SK-N-SH treated with all-trans-retinoic acid at 6 μM for 48 hours (cell line): ENCODE measurements at regions not wholly inside any gene's neighbourhood (a gene's known extent, or its start where the extent isn't known, plus 50 kb on each side); places are given as distances from the start of the nearest gene placed in this dataset.
"Not testable (repeated sequence)": the region's sequence is repeated elsewhere in the genome, so short reads cannot be mapped to it uniquely, and the experiment has no call there.

Experiments
- ATAC-seq: fragments of 200-7000 bp; cut with Tn5 transposase; 3 replicates; pipeline ENCODE4 v1.9.1; 2020; ENCODE audit warnings: mild to moderate bottlenecking, moderate library complexity
- ARNTL ChIP-seq: fragments of 450-650 bp; formaldehyde crosslinking; IDR thresholded peaks from 2 replicates; pipeline ENCODE4 v1.5.0; 2020; ENCODE audit warnings: low read depth, mild to moderate bottlenecking, moderate library complexity, borderline replicate concordance
- BACH2 ChIP-seq: fragments of 250-450 bp; sonication (Bioruptor Pico); IDR thresholded peaks from 2 replicates; pipeline ENCODE4 v1.9.0; 2021; ENCODE audit warnings: mild to moderate bottlenecking, borderline replicate concordance
- CREB5 ChIP-seq: fragments of 250-450 bp; sonication (Bioruptor Pico); IDR thresholded peaks from 2 replicates; pipeline ENCODE4 v1.5.1; 2020; ENCODE audit warnings: low read depth, mild to moderate bottlenecking, moderate library complexity
- CSRNP3 ChIP-seq: fragments of 250-450 bp; sonication (Bioruptor Pico); IDR thresholded peaks from 2 replicates; pipeline ENCODE4 v1.5.1; 2021; ENCODE audit warnings: mild to moderate bottlenecking, moderate library complexity
- ESRRG ChIP-seq: fragments of 250-450 bp; sonication (Bioruptor Pico); IDR thresholded peaks from 2 replicates; pipeline ENCODE4 v1.6.1; 2021; ENCODE audit warnings: mild to moderate bottlenecking
- GLIS3 ChIP-seq: fragments of 250-450 bp; sonication (Bioruptor Pico); IDR thresholded peaks from 2 replicates; pipeline ENCODE4 v1.5.0; 2020; ENCODE audit warnings: mild to moderate bottlenecking, moderate library complexity
- OSR1 ChIP-seq: fragments of 250-450 bp; sonication (Bioruptor Pico); IDR thresholded peaks from 2 replicates; pipeline ENCODE4 v1.8.0; 2022; ENCODE audit warnings: moderate library complexity, mild to moderate bottlenecking, inconsistent platforms
- PATZ1 ChIP-seq: fragments of 250-450 bp; sonication (Bioruptor Pico); IDR thresholded peaks from 2 replicates; pipeline ENCODE4 v1.8.0; 2020; ENCODE audit warnings: mild to moderate bottlenecking, moderate library complexity, borderline replicate concordance
- RARB ChIP-seq: fragments of 250-450 bp; sonication (Bioruptor Pico); IDR thresholded peaks from 2 replicates; pipeline ENCODE4 v1.8.0; 2021; ENCODE audit warnings: mild to moderate bottlenecking, moderate library complexity
- SNAI2 ChIP-seq: fragments of 250-450 bp; sonication (Bioruptor Pico); IDR thresholded peaks from 2 replicates; pipeline ENCODE4 v1.5.0; 2020; ENCODE audit warnings: mild to moderate bottlenecking, moderate library complexity
- ZFP3 ChIP-seq: fragments of 250-450 bp; sonication (Bioruptor Pico); IDR thresholded peaks from 2 replicates; pipeline ENCODE4 v1.5.0; 2020; ENCODE audit warnings: mild to moderate bottlenecking, moderate library complexity
- ZNF565 ChIP-seq: fragments of 450-650 bp; formaldehyde crosslinking; conservative IDR thresholded peaks from 2 replicates; pipeline ENCODE4 v1.5.0; 2020; ENCODE audit warnings: low read depth, mild to moderate bottlenecking, moderate library complexity
- ZNF70 ChIP-seq: fragments of 450-650 bp; formaldehyde crosslinking; IDR thresholded peaks from 2 replicates; pipeline ENCODE4 v1.5.0; 2020; ENCODE audit warnings: mild to moderate bottlenecking, moderate library complexity
- ZNF8 ChIP-seq: fragments of 450-650 bp; formaldehyde crosslinking; IDR thresholded peaks from 2 replicates; pipeline ENCODE4 v1.5.0; 2020; ENCODE audit warnings: mild to moderate bottlenecking, moderate library complexity
- TF ChIP-seq, protein P1 (sequence below): fragments of 250-450 bp; sonication (Bioruptor Pico); IDR thresholded peaks from 2 replicates; pipeline ENCODE4 v1.5.0; 2020; ENCODE audit warnings: mild to moderate bottlenecking, moderate library complexity
- TF ChIP-seq, protein P2 (sequence below): fragments of 250-450 bp; sonication (Bioruptor Pico); IDR thresholded peaks from 2 replicates; pipeline ENCODE4 v1.8.0; 2021; ENCODE audit warnings: low read depth, mild to moderate bottlenecking, moderate library complexity, borderline replicate concordance

- TF ChIP-seq CSRNP3 (CRISPR knock-in tag) (no peak), ZFP3 (CRISPR knock-in tag) (no peak), ZNF565 (CRISPR knock-in tag) (no peak), BACH2 (CRISPR knock-in tag) (no peak), SNAI2 (no peak), ARNTL (CRISPR knock-in tag) (no peak), GLIS3 (no peak)
- ATAC-seq, result no peak
These were observed 182.9 kb downstream of the TTC6 start for GRCh38 chr14:37778135-37778943.

DNA sequence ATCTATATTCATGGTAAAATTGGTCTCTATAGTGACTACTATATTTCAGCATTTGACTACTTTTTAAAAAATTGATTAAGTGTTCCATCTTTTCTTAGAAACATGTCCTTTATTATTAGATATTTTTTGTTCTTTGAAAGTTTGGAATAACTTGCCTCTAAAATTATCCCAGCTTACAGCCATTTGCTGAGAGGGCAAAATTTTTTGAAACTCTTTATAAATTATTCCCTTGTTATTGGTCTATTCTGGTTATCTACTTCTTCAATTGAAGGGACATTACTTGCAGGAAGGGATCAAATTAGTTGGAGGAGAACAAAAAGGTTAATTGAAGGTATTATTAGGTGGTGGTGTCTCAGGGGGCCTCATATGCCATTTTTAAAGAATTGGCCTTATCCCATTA lies 184.1 kb downstream of the TTC6 start:
- no peak for TF ChIP-seq CSRNP3 (CRISPR knock-in tag)
- TF ChIP-seq GLIS3, result no peak
- TF ChIP-seq ZNF70, result no peak
- no peak for TF ChIP-seq BACH2 (CRISPR knock-in tag)
- TF ChIP-seq, protein P1, sequence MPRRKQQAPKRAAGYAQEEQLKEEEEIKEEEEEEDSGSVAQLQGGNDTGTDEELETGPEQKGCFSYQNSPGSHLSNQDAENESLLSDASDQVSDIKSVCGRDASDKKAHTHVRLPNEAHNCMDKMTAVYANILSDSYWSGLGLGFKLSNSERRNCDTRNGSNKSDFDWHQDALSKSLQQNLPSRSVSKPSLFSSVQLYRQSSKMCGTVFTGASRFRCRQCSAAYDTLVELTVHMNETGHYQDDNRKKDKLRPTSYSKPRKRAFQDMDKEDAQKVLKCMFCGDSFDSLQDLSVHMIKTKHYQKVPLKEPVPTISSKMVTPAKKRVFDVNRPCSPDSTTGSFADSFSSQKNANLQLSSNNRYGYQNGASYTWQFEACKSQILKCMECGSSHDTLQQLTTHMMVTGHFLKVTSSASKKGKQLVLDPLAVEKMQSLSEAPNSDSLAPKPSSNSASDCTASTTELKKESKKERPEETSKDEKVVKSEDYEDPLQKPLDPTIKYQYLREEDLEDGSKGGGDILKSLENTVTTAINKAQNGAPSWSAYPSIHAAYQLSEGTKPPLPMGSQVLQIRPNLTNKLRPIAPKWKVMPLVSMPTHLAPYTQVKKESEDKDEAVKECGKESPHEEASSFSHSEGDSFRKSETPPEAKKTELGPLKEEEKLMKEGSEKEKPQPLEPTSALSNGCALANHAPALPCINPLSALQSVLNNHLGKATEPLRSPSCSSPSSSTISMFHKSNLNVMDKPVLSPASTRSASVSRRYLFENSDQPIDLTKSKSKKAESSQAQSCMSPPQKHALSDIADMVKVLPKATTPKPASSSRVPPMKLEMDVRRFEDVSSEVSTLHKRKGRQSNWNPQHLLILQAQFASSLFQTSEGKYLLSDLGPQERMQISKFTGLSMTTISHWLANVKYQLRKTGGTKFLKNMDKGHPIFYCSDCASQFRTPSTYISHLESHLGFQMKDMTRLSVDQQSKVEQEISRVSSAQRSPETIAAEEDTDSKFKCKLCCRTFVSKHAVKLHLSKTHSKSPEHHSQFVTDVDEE, result no peak
- no peak for TF ChIP-seq CREB5
- no peak for TF ChIP-seq ARNTL (CRISPR knock-in tag)
- no peak for TF ChIP-seq SNAI2
- TF ChIP-seq RARB (CRISPR knock-in tag), result no peak
- no peak for TF ChIP-seq PATZ1 (CRISPR knock-in tag)
- no peak for TF ChIP-seq ESRRG (CRISPR knock-in tag)
- no peak for TF ChIP-seq ZNF8
- TF ChIP-seq OSR1 (CRISPR knock-in tag), result no peak
- TF ChIP-seq, protein P2, sequence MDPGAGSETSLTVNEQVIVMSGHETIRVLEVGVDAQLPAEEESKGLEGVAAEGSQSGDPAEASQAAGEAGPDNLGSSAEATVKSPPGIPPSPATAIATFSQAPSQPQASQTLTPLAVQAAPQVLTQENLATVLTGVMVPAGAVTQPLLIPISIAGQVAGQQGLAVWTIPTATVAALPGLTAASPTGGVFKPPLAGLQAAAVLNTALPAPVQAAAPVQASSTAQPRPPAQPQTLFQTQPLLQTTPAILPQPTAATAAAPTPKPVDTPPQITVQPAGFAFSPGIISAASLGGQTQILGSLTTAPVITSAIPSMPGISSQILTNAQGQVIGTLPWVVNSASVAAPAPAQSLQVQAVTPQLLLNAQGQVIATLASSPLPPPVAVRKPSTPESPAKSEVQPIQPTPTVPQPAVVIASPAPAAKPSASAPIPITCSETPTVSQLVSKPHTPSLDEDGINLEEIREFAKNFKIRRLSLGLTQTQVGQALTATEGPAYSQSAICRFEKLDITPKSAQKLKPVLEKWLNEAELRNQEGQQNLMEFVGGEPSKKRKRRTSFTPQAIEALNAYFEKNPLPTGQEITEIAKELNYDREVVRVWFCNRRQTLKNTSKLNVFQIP (CRISPR knock-in tag), result no peak
- TF ChIP-seq ZNF565 (CRISPR knock-in tag), result no peak
- no peak for ATAC-seq

GRCh38 chr14:37780731-37781130 lies 185.3 kb downstream of the TTC6 start:
- ATAC-seq, result not testable (repeated sequence)

DNA sequence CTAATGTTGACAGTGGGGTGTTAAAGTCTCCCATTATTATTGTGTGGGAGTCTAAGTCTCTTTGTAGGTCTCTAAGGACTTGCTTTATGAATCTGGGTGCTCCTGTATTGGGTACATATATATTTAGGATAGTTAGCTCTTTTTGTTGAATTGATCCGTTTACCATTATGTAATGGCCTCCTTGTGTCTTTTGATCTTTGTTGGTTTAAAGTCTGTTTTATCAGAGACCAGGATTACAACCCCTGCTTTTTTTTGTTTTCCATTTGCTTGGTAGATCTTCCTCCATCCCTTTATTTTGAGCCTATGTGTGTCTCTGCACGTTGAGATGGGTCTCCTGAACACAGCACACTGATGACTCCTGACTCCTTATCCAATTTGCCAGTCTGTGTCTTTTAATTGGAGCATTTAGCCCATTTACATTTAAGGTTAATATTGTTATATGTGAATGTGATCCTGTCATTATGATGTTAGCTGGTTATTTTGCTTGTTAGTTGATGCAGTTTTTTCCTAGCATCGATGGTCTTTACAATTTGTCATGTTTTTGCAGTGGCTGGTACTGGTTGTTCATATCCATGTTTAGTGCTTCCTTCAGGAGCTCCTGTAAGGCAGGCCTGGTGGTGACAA lies 188.9 kb downstream of the TTC6 start:
- ATAC-seq, result not testable (repeated sequence)

GRCh38 chr14:37784827-37785223 lies 189.4 kb downstream of the TTC6 start:
- not testable (repeated sequence) for ATAC-seq

DNA sequence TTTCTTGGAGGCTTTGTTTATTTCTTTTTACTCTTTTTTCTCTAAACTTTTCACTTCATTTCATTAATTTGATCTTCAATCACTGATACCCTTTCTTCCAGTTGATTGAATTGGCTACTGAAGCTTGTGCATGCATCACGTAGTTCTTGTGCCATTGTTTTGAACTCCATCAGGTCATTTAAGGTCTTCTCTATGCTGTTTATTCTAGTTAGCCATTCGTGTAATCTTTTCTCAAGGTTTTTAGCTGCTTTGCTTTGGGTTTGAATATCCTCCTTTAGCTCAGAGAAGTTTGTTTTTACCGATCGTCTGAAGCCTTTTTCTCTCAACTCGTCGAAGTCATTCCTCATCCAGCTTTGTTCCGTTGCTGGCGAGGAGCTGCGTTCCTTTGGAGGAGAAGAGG lies 189.9 kb downstream of the TTC6 start:
- ATAC-seq, result not testable (repeated sequence)

DNA sequence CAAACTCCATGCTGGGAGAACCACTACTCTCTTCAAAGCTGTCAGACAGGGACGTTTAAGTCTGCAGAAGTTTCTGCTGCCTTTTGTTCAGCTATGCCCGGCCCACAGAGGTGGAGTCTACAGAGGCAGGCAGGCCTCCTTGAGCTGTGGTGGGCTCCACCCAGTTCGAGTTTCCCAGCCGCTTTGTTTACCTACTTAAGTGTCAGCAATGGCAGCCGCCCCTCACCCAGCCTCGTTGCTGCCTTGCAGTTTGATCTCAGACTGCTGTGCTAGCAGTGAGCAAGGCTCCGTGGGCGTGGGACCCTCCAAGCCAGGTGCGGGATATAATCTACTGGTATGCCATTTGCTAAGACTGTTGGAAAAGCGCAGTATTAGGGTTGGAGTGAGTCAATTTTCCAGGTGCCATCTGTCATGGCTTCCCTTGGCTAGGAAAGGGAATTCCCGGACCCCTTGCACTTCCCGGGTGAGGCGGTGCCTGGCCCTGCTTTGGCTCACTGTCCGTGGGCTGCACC lies 190.7 kb downstream of the TTC6 start:
- ATAC-seq, result not testable (repeated sequence)
